Cardiac septum (tissue), 1 donor: ENCODE measurements at regions not wholly inside any gene's neighbourhood (a gene's known extent, or its start where the extent isn't known, plus 50 kb on each side); places are given as distances from the start of the nearest gene placed in this dataset.

Source experiments
- DNase-seq: peaks from one replicate; pipeline ENCODE4 v3.0.0-alpha.2; 2020; ENCODE audit warnings: low spot score
- intact Hi-C: fragments of 100-400 bp; cut with DNase I; formaldehyde crosslinking; loops from one replicate; pipeline ENCODE4 v1.14.0; 2022
- donor health status: DM: no; HTN: no; CAD: no.

GRCh38 chr5:89283728-89284493 is 400.9 kb upstream of the MEF2C start:
- intact Hi-C loops: no loop called here
- DNase-seq: no peak

- intact Hi-C loops: no loop called here
- no peak for DNase-seq
Observed at GRCh38 chr5:89282554-89283510, 399.8 kb upstream of the MEF2C start.

GRCh38 chr5:89281766-89282553 is 399.0 kb upstream of the MEF2C start:
- DNase-seq: no peak
- intact Hi-C loops: no loop called here

- intact Hi-C loops: no loop called here
- DNase-seq: no peak
Observed at GRCh38 chr5:89281211-89281610, 398.2 kb upstream of the MEF2C start.

GRCh38 chr5:89280103-89281037 is 397.4 kb upstream of the MEF2C start:
- intact Hi-C loops: no loop called here
- DNase-seq: no peak

GRCh38 chr5:89279391-89280036 is 396.5 kb upstream of the MEF2C start:
- DNase-seq: no peak
- intact Hi-C loops: no loop called here

GRCh38 chr5:89277816-89278215 is 394.8 kb upstream of the MEF2C start:
- no peak for DNase-seq
- intact Hi-C loops: no loop called here

- DNase-seq: no peak
- intact Hi-C loops: no loop called here
Observed at GRCh38 chr5:89276566-89277305, 393.8 kb upstream of the MEF2C start.

GRCh38 chr5:89275066-89275855 is 392.3 kb upstream of the MEF2C start:
- intact Hi-C loops: no loop called here
- no peak for DNase-seq

- DNase-seq: no peak
- intact Hi-C loops: no loop called here
Observed at GRCh38 chr5:89273289-89273688, 390.3 kb upstream of the MEF2C start.

- intact Hi-C loops: no loop called here
- DNase-seq: no peak
Observed at GRCh38 chr5:89270901-89271300, 387.9 kb upstream of the MEF2C start.

GRCh38 chr5:89269721-89270120 is 386.7 kb upstream of the MEF2C start:
- no peak for DNase-seq
- intact Hi-C loops: no loop called here

GRCh38 chr5:89268460-89268859 is 385.5 kb upstream of the MEF2C start:
- no peak for DNase-seq
- intact Hi-C loops: no loop called here

GRCh38 chr5:89267788-89268187 is 384.8 kb upstream of the MEF2C start:
- intact Hi-C loops: no loop called here
- DNase-seq: no peak

GRCh38 chr5:89265511-89266179 is 382.7 kb upstream of the MEF2C start:
- intact Hi-C loops: no loop called here
- DNase-seq: no peak

GRCh38 chr5:89263846-89264245 is 380.9 kb upstream of the MEF2C start:
- DNase-seq: no peak
- intact Hi-C loops: no loop called here

- DNase-seq: no peak
- intact Hi-C loops: no loop called here
Observed at GRCh38 chr5:89262030-89262429, 379.0 kb upstream of the MEF2C start.
